SKM-1 treated with dmso at 0.1 percent for 144 hours (cell line): ENCODE measurements at regions not wholly inside any gene's neighbourhood (a gene's known extent, or its start where the extent isn't known, plus 50 kb on each side); places are given as distances from the start of the nearest gene placed in this dataset.
"Not testable (repeated sequence)": the region's sequence is repeated elsewhere in the genome, so short reads cannot be mapped to it uniquely, and the experiment has no call there.

Source experiments
- DNase-seq: peaks from one replicate; lab custom pipeline; 2025; ENCODE audit not compliant: unreplicated experiment; lab: John Stamatoyannopoulos, UW

GRCh38 chr6:145137425-145137824, 597.9 kb downstream of the EPM2A start:
- DNase-seq = no peak

GRCh38 chr6:145138469-145139139, 596.7 kb downstream of the EPM2A start:
- DNase-seq = no peak

DNA sequence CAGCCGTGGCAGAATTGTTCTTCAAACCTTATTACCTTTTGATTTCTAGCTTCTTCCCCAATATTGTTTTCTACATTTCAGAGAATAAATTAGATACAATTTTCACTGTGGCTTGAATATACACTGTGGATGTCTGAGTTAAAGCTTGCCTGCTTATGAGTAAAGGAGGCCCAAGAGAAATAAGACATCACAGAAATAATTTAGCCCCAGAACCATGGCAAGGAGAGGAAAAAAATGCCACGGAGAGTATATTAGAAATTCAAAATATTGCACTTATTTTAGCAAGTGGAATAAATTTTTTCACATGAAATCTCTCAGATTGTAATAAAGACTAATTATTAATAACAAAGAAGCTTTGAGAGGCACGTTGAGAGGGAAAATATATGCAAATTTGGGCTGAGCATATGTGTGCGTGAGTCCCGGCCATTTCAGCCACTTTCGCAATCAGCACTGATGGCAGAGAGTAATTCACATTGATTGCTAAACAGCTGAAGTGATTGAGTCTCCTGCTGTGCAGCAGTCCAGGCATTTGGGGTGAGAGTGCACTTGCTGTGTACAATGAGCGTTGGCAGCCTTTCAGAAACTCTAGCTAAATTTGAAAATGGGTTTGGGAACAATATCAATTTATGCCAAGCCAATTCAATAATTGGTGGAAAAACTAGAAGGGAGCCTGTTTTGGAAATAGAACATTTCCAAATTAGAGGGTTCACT, 596.0 kb downstream of the EPM2A start:
- DNase-seq = no peak

- no peak for DNase-seq
These were observed 595.4 kb downstream of the EPM2A start for GRCh38 chr6:145139895-145140294.

- DNase-seq = no peak
These were observed 593.7 kb downstream of the EPM2A start for GRCh38 chr6:145141572-145141971.

- DNase-seq = no peak
These were observed 592.4 kb downstream of the EPM2A start for GRCh38 chr6:145142958-145143357.

GRCh38 chr6:145143379-145143778, 591.9 kb downstream of the EPM2A start:
- no peak for DNase-seq

DNA sequence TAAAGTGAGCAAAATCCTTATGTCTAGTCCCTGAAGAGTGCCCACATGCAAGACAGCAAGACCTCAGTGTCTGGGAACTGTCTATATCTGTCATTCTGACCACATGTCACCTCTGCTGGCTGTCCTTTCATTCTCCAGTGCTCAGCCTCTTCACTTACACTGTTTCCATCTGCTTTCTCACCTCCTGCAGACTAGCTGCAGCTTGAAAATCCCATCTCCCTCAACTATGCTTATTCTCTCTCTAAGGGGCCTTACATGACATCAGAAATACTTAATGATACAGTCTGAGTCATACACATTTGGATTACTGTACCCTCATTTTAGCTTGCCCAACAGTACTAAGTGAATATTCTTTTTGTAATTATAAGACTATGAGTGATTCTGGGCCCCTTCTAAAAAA, 587.8 kb downstream of the EPM2A start:
- DNase-seq = no peak

GRCh38 chr6:145147981-145148749, 587.2 kb downstream of the EPM2A start:
- DNase-seq = peak; percentile 91

- no peak for DNase-seq
These were observed 586.5 kb downstream of the EPM2A start for GRCh38 chr6:145148776-145149175.

GRCh38 chr6:145151624-145152023, 583.7 kb downstream of the EPM2A start:
- DNase-seq = no peak

DNA sequence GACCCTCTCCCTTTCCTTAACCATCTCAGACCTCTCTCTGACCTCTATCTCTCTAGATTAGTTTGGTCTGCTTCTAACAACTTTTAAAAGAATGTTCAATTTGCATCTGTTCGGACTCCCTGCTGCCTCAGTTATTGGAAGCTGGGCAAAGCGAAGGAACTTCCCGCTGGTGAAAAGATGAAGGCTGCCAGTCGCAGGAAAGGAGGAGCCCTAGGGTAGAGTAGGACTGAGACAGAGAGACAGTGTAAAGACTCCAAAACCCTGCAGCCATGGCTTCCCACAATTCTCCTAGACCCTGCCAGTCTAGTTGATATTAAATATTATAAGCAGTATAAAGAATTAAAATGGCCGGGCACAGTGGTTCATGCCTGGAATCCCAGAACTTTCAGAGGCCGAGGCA, 581.8 kb downstream of the EPM2A start:
- no peak for DNase-seq

DNA sequence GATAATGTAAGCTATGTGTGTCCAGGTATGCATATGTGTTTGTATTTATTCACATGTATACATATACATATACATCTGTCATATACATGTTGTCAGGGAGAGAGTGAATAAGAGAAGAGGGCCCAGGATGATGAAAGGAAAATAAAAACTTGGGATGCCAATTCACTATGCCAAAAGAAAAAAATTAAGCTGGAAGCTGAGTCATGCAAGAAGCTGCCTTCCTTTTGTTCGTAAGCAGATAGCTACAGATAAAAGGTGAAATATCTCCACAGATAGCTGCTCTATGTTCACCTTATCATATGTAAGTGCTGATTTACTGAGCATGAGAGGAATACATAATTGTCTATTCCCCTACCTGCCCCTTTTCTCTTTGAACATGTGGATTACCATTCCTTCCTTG, 579.9 kb downstream of the EPM2A start:
- DNase-seq = no peak

GRCh38 chr6:145155873-145156782, 579.2 kb downstream of the EPM2A start:
- DNase-seq = no peak

DNA sequence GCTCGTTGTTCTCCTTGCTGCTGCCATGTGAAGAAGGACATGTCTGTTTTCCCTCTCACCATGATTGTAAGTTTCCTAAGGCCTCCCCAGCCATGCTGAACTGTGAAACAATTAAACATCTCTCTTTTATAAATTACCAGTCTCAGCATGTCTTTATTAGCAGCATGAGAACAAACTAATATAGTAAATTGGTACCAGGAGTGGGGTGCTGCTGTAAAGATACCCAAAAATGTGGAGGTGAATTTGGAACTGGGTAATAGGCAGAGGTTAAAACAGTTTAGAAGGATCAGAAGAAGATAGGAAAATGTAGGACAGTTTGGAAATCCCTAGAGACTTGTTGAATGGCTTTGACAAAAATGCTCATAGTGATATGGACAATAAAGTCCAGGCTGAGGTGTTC, 576.7 kb downstream of the EPM2A start:
- DNase-seq = not testable (repeated sequence)

GRCh38 chr6:145159921-145160320, 575.4 kb downstream of the EPM2A start:
- DNase-seq = no peak

- DNase-seq = no peak
These were observed 573.8 kb downstream of the EPM2A start for GRCh38 chr6:145161501-145161900.

DNA sequence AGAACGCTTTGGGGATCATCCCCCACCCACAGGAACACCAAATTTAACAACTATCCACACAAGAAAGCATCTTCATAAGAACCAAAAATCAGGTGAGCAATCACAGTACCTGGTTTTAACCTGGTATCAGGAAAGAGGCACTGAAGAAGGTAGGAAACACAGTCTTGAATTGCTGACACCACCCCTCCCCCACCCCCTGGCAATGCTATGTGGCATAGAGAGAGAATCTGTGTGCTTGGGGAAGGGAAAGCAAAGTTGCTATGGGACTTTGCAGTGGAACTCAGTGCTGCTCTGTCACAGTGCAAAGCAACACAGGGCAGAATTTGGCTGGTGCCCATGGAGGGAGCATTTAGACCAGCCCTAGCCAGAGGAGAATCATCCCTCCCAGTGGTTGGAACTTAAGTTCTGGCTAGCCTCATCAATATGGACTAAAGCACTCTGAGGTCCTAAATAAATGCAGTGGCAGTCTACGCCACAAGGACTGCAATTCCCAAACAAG, 565.5 kb downstream of the EPM2A start:
- DNase-seq = no peak

- DNase-seq = no peak
These were observed 559.9 kb downstream of the EPM2A start for GRCh38 chr6:145175470-145175869.

DNA sequence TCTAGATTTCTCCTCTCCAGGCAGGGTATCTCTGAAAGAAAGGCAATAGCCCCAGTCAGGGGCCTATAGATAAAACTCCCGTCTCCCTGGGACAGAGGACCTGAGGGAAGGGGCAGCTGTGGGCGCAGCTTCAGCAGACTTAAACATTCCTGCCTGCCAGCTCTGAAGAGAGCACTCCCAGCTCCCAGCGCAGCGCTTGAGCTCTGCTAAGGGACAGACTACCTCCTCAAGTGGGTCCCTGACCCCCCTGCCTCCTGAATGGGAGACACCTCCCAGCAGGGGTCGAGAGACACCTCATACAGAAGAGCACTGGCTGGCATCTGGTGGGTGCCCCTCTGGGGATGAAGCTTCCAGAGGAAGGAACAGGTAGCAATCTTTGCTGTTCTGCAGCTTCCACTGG, 556.9 kb downstream of the EPM2A start:
- DNase-seq = no peak
